ENCODE measurements at regions not wholly inside any gene's neighbourhood (a gene's known extent, or its start where the extent isn't known, plus 50 kb on each side); places are given as distances from the start of the nearest gene placed in this dataset.
"Not testable (repeated sequence)": the region's sequence is repeated elsewhere in the genome, so short reads cannot be mapped to it uniquely, and the experiment has no call there.

- no peaks in the 10 kb centered on the region for H3K4me1 ChIP-seq (replicated peaks in 1 of 2)
- no peaks in the 10 kb centered on the region for H3K36me3 ChIP-seq (replicated peaks in 1 of 2)
- no peaks in the 10 kb centered on the region for H3K27me3 ChIP-seq
- 80 to 89% (median 85%) methylated on average over 2 of the region's 2 CpGs for WGBS, 4 donors
- H3K4me3 ChIP-seq, result no peak overlapping the region
- H3K9me3 ChIP-seq (replicated peaks in 1 of 3), result no peaks in the 10 kb centered on the region
- TF ChIP-seq CTCF (IDR thresholded peaks at IDR 0.05) (no peak), POLR2A (IDR thresholded peaks at IDR 0.05) (no peak)
- no peak overlapping the region for H3K27ac ChIP-seq
- DNase-seq, result no peak
- intact Hi-C loops (cut with DNase I), result no loop called here
Measured at GRCh38 chr14:84477996-84478395, 1051.9 kb upstream of the FLRT2 start.

- intact Hi-C loops (cut with DNase I), result no loop called here
- 87 to 89% (median 89%) methylated on average over 5 of the region's 5 CpGs for WGBS, 4 donors
Measured at GRCh38 chr14:84482256-84483071, 1047.5 kb upstream of the FLRT2 start.

DNA sequence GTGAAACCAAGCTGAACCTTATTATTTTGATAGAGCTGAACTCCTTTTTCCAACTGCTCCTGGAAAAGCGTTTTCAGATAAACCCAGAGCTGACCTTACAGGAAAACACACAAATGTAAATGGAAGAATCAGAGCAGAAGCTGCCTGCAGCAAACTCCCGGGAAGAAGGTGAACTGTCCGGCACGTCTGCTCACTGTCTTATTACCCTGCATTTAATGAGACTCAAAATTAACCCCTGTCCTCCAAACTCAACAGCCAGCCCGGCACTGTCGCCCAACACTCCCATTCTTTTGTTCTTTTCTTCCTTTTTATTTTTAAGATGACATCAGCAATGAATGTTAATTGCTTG is 1046.9 kb upstream of the FLRT2 start:
- no peak overlapping the region for H3K27ac ChIP-seq
- no peaks in the 10 kb centered on the region for H3K9me3 ChIP-seq (replicated peaks in 1 of 3)
- WGBS, 4 donors, result 65 to 78% (median 74%) methylated on average over 6 of the region's 6 CpGs
- intact Hi-C loops (cut with DNase I), result no loop called here
- no peaks in the 10 kb centered on the region for H3K36me3 ChIP-seq (replicated peaks in 1 of 2)
- no peak for DNase-seq
- no peaks in the 10 kb centered on the region for H3K4me1 ChIP-seq (replicated peaks in 1 of 2)
- no peaks in the 10 kb centered on the region for H3K27me3 ChIP-seq
- TF ChIP-seq CTCF (IDR thresholded peaks at IDR 0.05) (no peak), POLR2A (IDR thresholded peaks at IDR 0.05) (no peak)
- no peak overlapping the region for H3K4me3 ChIP-seq

More at GRCh38 chr14:84482256-84483071, 1047.5 kb upstream of the FLRT2 start:
- Histone ChIP-seq H3K4me1 (replicated peaks in 1 of 2) (no peaks in the 10 kb centered on the region), H3K4me3 (no peak overlapping the region), H3K36me3 (replicated peaks in 1 of 2) (no peaks in the 10 kb centered on the region), H3K9me3 (replicated peaks in 1 of 3) (no peaks in the 10 kb centered on the region), H3K27ac (no peak overlapping the region), H3K27me3 (no peaks in the 10 kb centered on the region)
- no peak for DNase-seq
- TF ChIP-seq CTCF (IDR thresholded peaks at IDR 0.05) (no peak), POLR2A (IDR thresholded peaks at IDR 0.05) (no peak)

DNA sequence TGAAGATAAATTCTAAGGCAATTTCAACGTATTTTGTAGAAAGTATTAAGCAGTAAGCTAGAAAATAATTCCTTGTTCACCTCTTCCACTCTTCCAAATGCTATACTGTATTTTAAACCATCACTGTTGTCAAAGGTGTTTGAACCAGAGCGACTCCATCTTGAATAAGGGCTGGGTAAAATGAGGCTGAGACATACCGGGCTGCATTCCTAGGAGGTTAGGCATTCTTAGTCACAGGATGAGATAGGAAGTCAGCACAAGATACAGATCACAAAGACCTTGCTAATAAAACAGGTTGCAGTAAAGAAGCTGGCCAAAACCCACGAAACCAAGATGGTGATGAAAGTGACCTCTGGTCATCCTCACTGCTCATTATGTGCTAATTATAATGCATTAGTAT is 1045.7 kb upstream of the FLRT2 start:
- WGBS, 4 donors, result 80 to 82% (median 82%) methylated on average over 4 of the region's 4 CpGs
- intact Hi-C loops (cut with DNase I); H3K4me1 ChIP-seq (replicated peaks in 1 of 2): not testable (repeated sequence)

GRCh38 chr14:84485036-84485435 is 1044.9 kb upstream of the FLRT2 start:
- intact Hi-C loops (cut with DNase I), result no loop called here
- H3K4me3 ChIP-seq, result no peak overlapping the region

More for the DNA sequence above, 1045.7 kb upstream of the FLRT2 start:
- H3K36me3 ChIP-seq (replicated peaks in 1 of 2); H3K9me3 ChIP-seq (replicated peaks in 1 of 3); H3K27ac ChIP-seq; DNase-seq; H3K4me3 ChIP-seq; H3K27me3 ChIP-seq: not testable (repeated sequence)

More at GRCh38 chr14:84485036-84485435, 1044.9 kb upstream of the FLRT2 start:
- H3K9me3 ChIP-seq (replicated peaks in 1 of 3), result no peaks in the 10 kb centered on the region
- H3K27me3 ChIP-seq, result no peaks in the 10 kb centered on the region
- no peak overlapping the region for H3K27ac ChIP-seq
- H3K36me3 ChIP-seq (replicated peaks in 1 of 2), result no peaks in the 10 kb centered on the region
- H3K4me1 ChIP-seq (replicated peaks in 1 of 2), result no peaks in the 10 kb centered on the region
- DNase-seq, result no peak
- TF ChIP-seq CTCF (IDR thresholded peaks at IDR 0.05) (no peak), POLR2A (IDR thresholded peaks at IDR 0.05) (no peak)
